ENCODE measurements at regions not wholly inside any gene's neighbourhood (a gene's known extent, or its start where the extent isn't known, plus 50 kb on each side); places are given as distances from the start of the nearest gene placed in this dataset.

GRCh38 chr12:3924761-3925160 is 51.6 kb upstream of the PARP11 start:
- TF ChIP-seq CTCF (IDR thresholded peaks at IDR 0.05) (no peak), POLR2A (IDR thresholded peaks at IDR 0.05) (no peak)

All from uterus (tissue), 2 donors.